Heart left ventricle (tissue), 16 donors: ENCODE measurements at regions not wholly inside any gene's neighbourhood (a gene's known extent, or its start where the extent isn't known, plus 50 kb on each side); places are given as distances from the start of the nearest gene placed in this dataset.
A peak's percentile ranks its signal among the peaks of the same experiment; 100 is the strongest.

Experiments
- ATAC-seq, 4 donors: fragments of 200-7000 bp; cut with Tn5 transposase; one replicate each; pipeline ENCODE4 v1.9.1; 2020 to 2022; ENCODE audit warnings: moderate library complexity in 4 of 4, mild to moderate bottlenecking in 3 of 4, moderate number of reproducible peaks in 1 of 4
- DNase-seq, 5 donors: peaks; one replicate each; pipeline ENCODE4 v3.0.0-alpha.2; 2020
- H3K27ac ChIP-seq, 12 donors: fragments of 200-600 bp; sonication (generic) in 4 of 12; one replicate each; pipeline versions ENCODE4 v1.5.0 to v1.8.0; 2016 to 2022; ENCODE audit warnings: mild to moderate bottlenecking in 2 of 12
- H3K27me3 ChIP-seq, 9 donors: fragments of 200-600 bp; sonication (generic) in 2 of 9; one replicate each; pipeline versions ENCODE4 v1.5.1 to v1.8.0; 2016 to 2022; ENCODE audit warnings: mild to moderate bottlenecking in 3 of 9
- H3K36me3 ChIP-seq, 9 donors: fragments of 200-600 bp; sonication (generic) in 2 of 9; one replicate each; pipeline versions ENCODE4 v1.5.0 to v1.8.0; 2018 to 2022; ENCODE audit warnings: mild to moderate bottlenecking in 2 of 9
- H3K4me1 ChIP-seq, 12 donors: fragments of 200-600 bp; sonication (generic) in 4 of 12; one replicate each; pipeline versions ENCODE4 v1.5.0 to v1.8.0; 2016 to 2022; ENCODE audit warnings: mild to moderate bottlenecking in 3 of 12
- H3K4me3 ChIP-seq, 12 donors: fragments of 200-600 bp; sonication (generic) in 4 of 12; one replicate each; pipeline versions ENCODE4 v1.5.0 to v1.8.0; 2017 to 2022; ENCODE audit warnings: mild to moderate bottlenecking in 9 of 12, moderate library complexity in 4 of 12
- H3K9me3 ChIP-seq, 12 donors: fragments of 200-600 bp; sonication (generic) in 4 of 12; one replicate each; pipeline versions ENCODE4 v1.5.0 to v1.8.0; 2016 to 2022; ENCODE audit warnings: mild to moderate bottlenecking in 1 of 12
- POLR2A ChIP-seq, 2 donors: fragments of 450-650 bp; IDR thresholded peaks; one replicate each; pipeline ENCODE4 v1.6.1; 2017; ENCODE audit warnings: antibody characterized with exemption in 2 of 2, mild to moderate bottlenecking in 2 of 2, moderate library complexity in 2 of 2
- WGBS, 4 donors: extraction: QIAGEN DNeasy Blood & Tissue Kit in 2 of 4; methylation state at CpG; one replicate each; pipeline versions ENCODE4 v1.1.5 to v1.1.7; 2013 to 2018; 5-methylcytosine and 5-hydroxymethylcytosine counted together
- intact Hi-C, 10 donors: fragments of 100-400 bp; cut with DNase I; formaldehyde crosslinking; loops; one replicate each; pipeline versions ENCODE4 v1.11.1 to v1.14.2; 2022
- TF ChIP-seq, protein P1 (sequence below), 12 donors: fragments of 200-600 bp; sonication (generic) in 4 of 12; IDR thresholded peaks; one replicate each; pipeline versions ENCODE4 v1.5.0 to v1.8.0; 2018 to 2022; ENCODE audit warnings: antibody characterized with exemption in 12 of 12, mild to moderate bottlenecking in 5 of 12
- donor health status: ischemic (EF 13 %, LVEDD 7.1; RV severe dilation, severe dysfunction).
- donor health status: healthy with polysubstance abuse.
- donor health status: DM: no; HTN: yes; CAD: no.
- donor health status: DM: no; HTN: no; CAD: no.
- donor health status: ischemic (EF 25% LVEDD 6.9; RV normal size, moderate dysfunction).
- donor health status: ischemic (EF 25% LVEDD 5.7; RV mildly dilated, moderate dysfunction).
- donor health status: healthy.
- donor health status: DM: yes; HTN: yes; CAD: no.
- donor health status: ischemic (EF 35%, LVEDD 5.7; RV mildly dilated, moderate dysfunction).
- donor health status: nonischemic (EF 11% LVEDD 7.7; RV severe dilation, severe dysfunction).
- donor health status: DM: yes; HTN: yes; CAD: no.
- donor health status: PGD.
- donor health status: ischemic (EF 29% LVEDD 5.4; RV normal size, mild dysfunction).
- donor health status: nonischemic (EF 23%, LVEDD 6.1; RV moderate dilation, normal function).

- no peak for TF ChIP-seq POLR2A (IDR thresholded peaks at IDR 0.05)
- TF ChIP-seq, protein P1, sequence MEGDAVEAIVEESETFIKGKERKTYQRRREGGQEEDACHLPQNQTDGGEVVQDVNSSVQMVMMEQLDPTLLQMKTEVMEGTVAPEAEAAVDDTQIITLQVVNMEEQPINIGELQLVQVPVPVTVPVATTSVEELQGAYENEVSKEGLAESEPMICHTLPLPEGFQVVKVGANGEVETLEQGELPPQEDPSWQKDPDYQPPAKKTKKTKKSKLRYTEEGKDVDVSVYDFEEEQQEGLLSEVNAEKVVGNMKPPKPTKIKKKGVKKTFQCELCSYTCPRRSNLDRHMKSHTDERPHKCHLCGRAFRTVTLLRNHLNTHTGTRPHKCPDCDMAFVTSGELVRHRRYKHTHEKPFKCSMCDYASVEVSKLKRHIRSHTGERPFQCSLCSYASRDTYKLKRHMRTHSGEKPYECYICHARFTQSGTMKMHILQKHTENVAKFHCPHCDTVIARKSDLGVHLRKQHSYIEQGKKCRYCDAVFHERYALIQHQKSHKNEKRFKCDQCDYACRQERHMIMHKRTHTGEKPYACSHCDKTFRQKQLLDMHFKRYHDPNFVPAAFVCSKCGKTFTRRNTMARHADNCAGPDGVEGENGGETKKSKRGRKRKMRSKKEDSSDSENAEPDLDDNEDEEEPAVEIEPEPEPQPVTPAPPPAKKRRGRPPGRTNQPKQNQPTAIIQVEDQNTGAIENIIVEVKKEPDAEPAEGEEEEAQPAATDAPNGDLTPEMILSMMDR (IDR thresholded peaks at IDR 0.05) = no peak
- H3K36me3 ChIP-seq = no peaks in the 10 kb centered on the region
- H3K4me3 ChIP-seq = no peak overlapping the region
- DNase-seq (no peak), ATAC-seq (no peak)
- 83 to 84% (median 84%) methylated on average over 2 of the region's 2 CpGs for WGBS, 4 donors
- no peak overlapping the region for H3K27ac ChIP-seq
- H3K4me1 ChIP-seq = no peaks in the 10 kb centered on the region
- intact Hi-C loops = loop anchor here in 2 of 10 donors (10.0 kb wide), 2 partner anchors 55 to 65 kb away; no protein-coding TSS in a partner anchor
- H3K9me3 ChIP-seq = no peaks in the 10 kb centered on the region
- H3K27me3 ChIP-seq = peaks cover 0 to 6% (median 0%) of the 10 kb centered on the region in 9 donors
Observed at GRCh38 chr18:25739376-25739775, 351.0 kb downstream of the SS18 start.

DNA sequence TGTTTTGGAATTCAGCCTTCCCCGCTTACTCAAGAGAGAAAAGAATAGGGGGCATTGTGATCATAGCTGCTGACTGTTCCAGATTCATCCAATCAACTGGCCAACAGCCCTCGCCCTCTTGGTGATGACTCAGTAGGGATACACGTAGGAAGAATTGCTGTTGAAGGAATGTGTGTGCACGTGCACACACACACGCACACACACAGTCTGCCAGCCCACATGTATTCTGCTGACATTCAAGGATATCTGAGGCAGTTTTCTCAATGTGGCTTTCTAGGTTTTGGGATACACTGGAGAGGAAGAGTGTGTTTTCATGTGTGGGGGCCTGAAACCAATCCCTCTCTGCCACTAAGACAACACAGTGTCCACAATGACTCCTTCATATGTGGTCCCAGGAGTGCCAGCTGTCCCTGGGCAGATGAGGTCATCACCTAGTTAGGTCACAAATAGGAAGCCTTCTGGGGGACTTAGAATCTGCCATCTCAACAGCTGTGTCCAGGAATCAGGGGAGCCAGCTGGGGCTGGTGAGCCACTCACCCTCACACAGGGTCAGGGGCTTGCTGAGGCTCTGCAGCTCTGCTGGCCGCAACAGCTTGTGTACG is 352.6 kb downstream of the SS18 start:
- Histone ChIP-seq H3K36me3 (no peaks in the 10 kb centered on the region), H3K4me3 (no peak overlapping the region), H3K27me3 (peaks cover 0 to 9% (median 0%) of the 10 kb centered on the region in 9 donors), H3K27ac (no peak overlapping the region), H3K9me3 (no peaks in the 10 kb centered on the region), H3K4me1 (no peaks in the 10 kb centered on the region)
- 55 to 74% (median 69%) methylated on average over 7 of the region's 7 CpGs for WGBS, 4 donors
- TF ChIP-seq, protein P1 (IDR thresholded peaks at IDR 0.05) = no peak
- TF ChIP-seq POLR2A (IDR thresholded peaks at IDR 0.05) = no peak
- intact Hi-C loops = loop anchor here in 2 of 10 donors (10.0 kb wide), 2 partner anchors 53 to 63 kb away; no protein-coding TSS in a partner anchor
- no peak for DNase-seq
- peak in 1 of 4 donors; percentile 39 for ATAC-seq

- TF ChIP-seq POLR2A (IDR thresholded peaks at IDR 0.05) = no peak
- TF ChIP-seq, protein P1 (IDR thresholded peaks at IDR 0.05) = no peak
- intact Hi-C loops = loop anchor here in 2 of 10 donors (10.0 kb wide), 2 partner anchors 52 to 62 kb away; no protein-coding TSS in a partner anchor
- no peaks in the 10 kb centered on the region for H3K9me3 ChIP-seq
- H3K4me1 ChIP-seq = no peaks in the 10 kb centered on the region
- WGBS, 4 donors = 78 to 83% (median 82%) methylated on average over 5 of the region's 5 CpGs
- H3K27ac ChIP-seq = no peak overlapping the region
- DNase-seq (no peak), ATAC-seq (no peak)
- H3K27me3 ChIP-seq = peaks cover 0 to 19% (median 0%) of the 10 kb centered on the region in 9 donors
- no peak overlapping the region for H3K4me3 ChIP-seq
- no peaks in the 10 kb centered on the region for H3K36me3 ChIP-seq
Observed at GRCh38 chr18:25736516-25736915, 353.9 kb downstream of the SS18 start.

GRCh38 chr18:25735459-25735858 is 355.0 kb downstream of the SS18 start:
- Histone ChIP-seq H3K4me3 (no peak overlapping the region), H3K36me3 (no peaks in the 10 kb centered on the region), H3K27me3 (peaks cover 0 to 26% (median 0%) of the 10 kb centered on the region in 9 donors), H3K27ac (no peak overlapping the region), H3K4me1 (no peaks in the 10 kb centered on the region), H3K9me3 (peaks cover 0 to 8% (median 0%) of the 10 kb centered on the region in 12 donors)
- DNase-seq (no peak), ATAC-seq (no peak)
- intact Hi-C loops = loop anchor here in 2 of 10 donors (10.0 kb wide), 2 partner anchors 51 to 61 kb away; no protein-coding TSS in a partner anchor
- no peak for TF ChIP-seq POLR2A (IDR thresholded peaks at IDR 0.05)
- TF ChIP-seq, protein P1 (IDR thresholded peaks at IDR 0.05) = no peak
- 47 to 73% (median 65%) methylated on average over 8 of the region's 8 CpGs for WGBS, 4 donors
